OCI-LY1 (cell line): ENCODE measurements at regions not wholly inside any gene's neighbourhood (a gene's known extent, or its start where the extent isn't known, plus 50 kb on each side); places are given as distances from the start of the nearest gene placed in this dataset.

Experiments used
- CTCF ChIP-seq: fragments of 200-600 bp; sonication (generic), shearing (Covaris generic); IDR thresholded peaks from 2 replicates; pipeline ENCODE4 v1.5.1; 2017; ENCODE audit warnings: mild to moderate bottlenecking, antibody characterized with exemption, low read length, moderate library complexity, mixed read lengths
- EZH2 ChIP-seq: fragments of 200-600 bp; sonication (generic), shearing (Covaris generic); IDR thresholded peaks from 2 replicates; pipeline ENCODE4 v1.8.0; 2017; ENCODE audit warnings: borderline replicate concordance, mixed run types, mild to moderate bottlenecking, antibody characterized with exemption, low read length, moderate library complexity, mixed read lengths

GRCh38 chr3:193922034-193922774, 213.7 kb upstream of the HES1 start:
- TF ChIP-seq EZH2 (no peak), CTCF (no peak)
